HG03039 (cell line): ENCODE measurements at regions not wholly inside any gene's neighbourhood (a gene's known extent, or its start where the extent isn't known, plus 50 kb on each side); places are given as distances from the start of the nearest gene placed in this dataset.

ENCODE experiments used
- ATAC-seq: cut with Tn5 transposase; IDR thresholded peaks from one replicate; pipeline ENCODE4 v1.9.1; 2021; ENCODE audit warnings: mild to moderate bottlenecking, moderate library complexity; ENCODE audit not compliant: unreplicated experiment

DNA sequence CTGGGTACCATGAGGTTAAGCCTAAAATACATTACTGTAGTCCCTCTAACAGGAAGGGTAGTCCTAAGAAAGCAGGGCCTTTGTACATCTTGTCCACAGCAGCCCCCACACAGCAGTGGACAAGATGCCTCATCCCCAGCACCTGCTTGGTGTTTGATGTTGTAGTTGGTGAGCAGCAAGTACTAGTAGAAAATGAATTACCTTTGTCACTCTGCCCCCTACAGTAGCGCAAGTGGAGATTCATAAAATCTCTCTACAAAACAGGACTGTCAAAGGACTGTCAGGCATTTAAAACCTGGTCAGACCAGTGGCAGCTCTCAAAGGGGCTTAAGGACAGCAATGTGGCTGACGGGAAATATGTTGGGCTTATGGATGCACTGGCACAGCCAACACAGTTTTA lies 122.5 kb downstream of the TMEM174 start:
- ATAC-seq, result no peak

DNA sequence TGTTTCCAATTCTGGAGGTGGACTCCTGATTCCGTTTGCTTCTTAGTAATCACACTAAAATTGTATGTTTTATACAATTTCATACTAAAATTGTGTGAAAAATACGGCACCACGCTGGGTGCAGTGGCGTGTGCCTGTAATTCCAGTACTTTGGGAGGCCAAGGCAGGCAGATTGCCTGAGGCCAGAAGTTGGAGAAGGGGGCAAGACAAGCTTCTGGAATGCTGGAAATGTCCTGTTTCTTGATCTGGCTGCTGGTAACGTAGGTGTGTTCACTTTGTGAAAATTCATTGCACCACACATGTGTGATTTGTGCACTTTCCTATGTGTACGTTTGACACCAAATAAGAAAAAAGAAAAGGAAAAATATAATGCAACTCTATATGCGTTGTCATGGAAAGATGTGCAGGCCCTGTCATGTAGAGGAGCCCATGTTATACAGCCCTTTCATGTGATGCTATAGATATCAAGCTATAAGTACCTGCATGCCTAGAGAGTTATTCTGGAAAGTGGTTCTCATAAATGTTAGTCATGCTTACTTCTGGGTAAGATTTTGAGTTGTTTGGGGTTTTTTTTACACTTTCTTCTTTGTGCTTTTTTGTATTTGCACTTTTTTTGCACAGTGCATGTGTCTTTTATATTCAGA lies 119.9 kb downstream of the TMEM174 start:
- no peak for ATAC-seq

DNA sequence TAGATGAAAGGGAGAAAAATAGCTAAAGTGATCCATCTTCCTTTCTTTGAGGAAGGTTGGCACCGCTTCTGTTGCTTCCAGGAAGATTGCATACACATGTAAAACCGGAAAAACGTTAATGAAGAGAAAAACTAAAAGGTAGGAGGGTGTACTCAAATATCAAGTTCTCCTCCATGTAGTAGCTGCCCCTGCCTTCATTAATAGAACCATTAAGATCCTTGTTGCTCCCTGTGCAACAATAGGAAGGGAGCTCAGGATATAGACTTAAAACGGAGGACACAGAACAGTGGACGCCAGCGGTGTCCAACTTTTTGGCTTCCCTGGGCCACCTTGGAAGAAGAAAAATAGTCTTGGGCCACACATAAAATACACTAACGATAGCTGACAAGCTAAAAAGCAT lies 118.9 kb downstream of the TMEM174 start:
- no peak for ATAC-seq

- no peak for ATAC-seq
These were observed 117.2 kb downstream of the TMEM174 start for GRCh38 chr5:73290242-73290641.

GRCh38 chr5:73288803-73289720 lies 116.1 kb downstream of the TMEM174 start:
- ATAC-seq, result no peak

- no peak for ATAC-seq
These were observed 113.9 kb downstream of the TMEM174 start for GRCh38 chr5:73286896-73287295.

DNA sequence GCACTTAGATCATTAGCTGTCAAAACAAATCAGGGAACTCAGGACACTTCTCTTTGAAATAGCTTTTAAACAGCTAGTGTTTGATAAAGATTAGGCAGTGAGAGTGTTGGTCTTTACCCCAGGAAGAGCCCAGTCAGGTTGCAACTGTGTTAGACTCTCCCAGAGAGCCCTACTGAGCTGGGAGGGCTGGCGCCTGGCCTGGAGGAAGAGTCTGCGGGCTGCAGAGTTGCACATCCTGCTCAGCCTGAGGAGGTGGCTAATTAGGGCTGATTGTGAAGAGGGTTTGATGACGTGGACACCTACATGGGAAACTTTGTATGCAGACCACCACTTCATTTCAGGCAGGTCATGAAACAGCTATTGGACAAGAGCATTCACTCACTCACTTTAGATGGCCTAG lies 112.0 kb downstream of the TMEM174 start:
- ATAC-seq, result no peak

- ATAC-seq, result no peak
These were observed 111.3 kb downstream of the TMEM174 start for GRCh38 chr5:73284220-73284795.

DNA sequence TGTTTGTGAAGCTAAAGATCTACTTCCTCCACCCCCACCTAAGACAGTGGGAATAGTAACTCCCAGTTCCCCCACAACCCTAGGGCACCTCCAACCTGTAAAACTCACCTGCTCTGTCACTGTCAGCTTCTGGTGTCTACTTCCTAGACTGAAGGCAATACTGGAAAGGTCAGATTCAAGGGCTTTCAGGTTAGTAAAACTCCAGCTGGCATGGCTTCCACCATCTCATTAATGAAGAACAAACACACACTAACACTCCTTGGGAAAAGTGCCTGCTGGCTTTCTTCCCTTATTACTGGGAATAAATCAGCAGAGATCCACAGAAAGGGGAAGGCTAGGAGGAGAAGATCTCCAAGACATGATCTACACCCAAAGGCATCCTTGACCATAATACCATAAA lies 109.9 kb downstream of the TMEM174 start:
- ATAC-seq, result no peak

DNA sequence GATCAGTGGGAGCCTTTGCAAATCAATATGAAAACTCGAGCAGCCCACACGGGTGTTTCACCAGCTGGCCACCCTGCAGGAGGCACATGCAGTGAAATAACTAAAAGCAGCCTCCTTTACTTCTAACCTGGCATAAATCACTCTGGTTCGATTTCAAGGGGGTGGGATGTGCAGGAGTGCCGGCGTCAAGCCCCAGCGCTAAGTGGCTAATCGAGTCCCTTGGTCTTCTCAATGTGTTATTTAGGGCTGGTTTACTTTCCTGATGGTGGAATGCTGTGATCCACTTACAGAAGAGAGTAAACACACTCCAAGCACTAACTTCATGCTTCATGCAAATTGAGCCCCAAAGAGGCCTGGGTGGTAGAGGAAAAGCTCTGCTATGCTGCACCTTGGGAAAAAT lies 109.4 kb downstream of the TMEM174 start:
- no peak for ATAC-seq

GRCh38 chr5:73280821-73281746 lies 108.1 kb downstream of the TMEM174 start:
- no peak for ATAC-seq

DNA sequence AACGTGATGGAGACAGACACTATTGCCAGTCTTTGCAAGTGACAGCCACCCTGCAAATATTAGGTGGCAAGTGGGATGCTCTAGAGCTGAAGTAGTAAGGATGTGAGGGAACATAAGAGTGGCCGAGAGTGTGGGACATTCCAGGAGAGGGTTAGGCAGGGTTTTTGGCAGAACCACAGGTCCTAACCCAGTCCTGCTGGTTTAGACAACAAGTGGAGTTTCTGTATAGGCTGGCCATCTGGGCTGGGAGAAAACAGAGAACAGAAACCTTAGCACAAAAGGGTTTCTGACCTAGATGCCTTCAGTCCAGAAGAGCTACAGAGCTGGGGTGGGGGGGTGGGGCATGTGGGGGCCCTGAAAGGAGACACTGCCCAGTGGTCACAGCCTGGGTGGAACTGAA lies 107.4 kb downstream of the TMEM174 start:
- no peak for ATAC-seq

DNA sequence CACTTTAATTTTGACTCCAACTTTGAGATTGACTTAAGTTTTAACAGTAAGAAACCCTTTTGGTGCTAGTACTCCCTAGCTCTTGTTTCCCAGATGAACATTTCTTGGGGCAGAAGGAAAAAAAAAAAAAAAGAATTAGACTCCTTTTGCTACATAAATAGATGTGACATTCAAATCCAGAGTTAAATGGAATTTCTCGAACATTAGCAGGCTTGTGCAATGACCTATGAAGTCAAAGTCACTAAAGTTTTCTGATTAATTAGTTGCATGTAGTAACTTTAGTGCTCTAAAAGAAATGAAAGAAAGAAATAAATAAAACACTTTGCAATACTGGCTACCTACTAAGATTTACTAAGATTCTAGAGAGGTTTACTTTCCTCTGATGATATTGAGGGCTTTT lies 106.8 kb downstream of the TMEM174 start:
- ATAC-seq, result no peak

- no peak for ATAC-seq
These were observed 105.7 kb downstream of the TMEM174 start for GRCh38 chr5:73278693-73279092.

DNA sequence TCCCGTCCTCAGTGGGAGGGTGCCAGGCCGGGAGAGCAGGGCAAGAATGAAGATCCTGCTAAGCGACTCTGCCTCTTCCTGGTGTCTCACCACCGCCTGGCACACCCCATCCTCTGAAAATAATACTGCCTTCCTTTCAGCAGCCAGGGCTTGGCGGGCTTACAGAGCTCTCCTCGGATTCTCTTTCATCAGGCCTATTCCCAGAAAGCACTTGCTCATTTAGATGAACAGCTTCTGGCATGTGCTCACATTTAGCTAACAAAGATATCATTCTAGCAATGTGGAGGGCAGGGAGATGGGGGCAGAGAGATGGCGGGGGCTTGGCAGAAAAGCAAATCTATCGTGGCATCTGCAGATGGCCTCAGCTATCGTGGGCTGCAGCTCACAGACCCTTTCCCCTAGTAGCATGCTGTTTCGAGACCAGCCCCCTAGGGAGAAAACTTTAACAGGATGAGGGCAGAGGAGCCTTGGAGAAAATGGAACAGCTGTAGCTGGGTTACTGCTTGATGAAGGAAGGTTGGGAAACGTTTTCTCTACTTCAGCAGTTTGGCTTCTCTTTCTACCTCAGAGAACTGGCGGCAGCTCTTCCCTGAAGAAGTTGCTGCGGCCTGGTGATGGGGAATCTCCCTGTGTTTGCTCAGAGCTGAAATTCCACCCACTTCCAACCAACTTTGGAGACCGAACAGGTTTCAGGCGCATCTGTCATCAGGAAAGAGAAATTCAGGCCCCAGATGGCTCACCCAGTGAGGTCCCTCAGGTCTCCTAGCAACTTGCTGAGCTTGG lies 102.1 kb downstream of the TMEM174 start:
- ATAC-seq, result no peak

GRCh38 chr5:73274121-73274520 lies 101.1 kb downstream of the TMEM174 start:
- ATAC-seq, result no peak

- ATAC-seq, result no peak
These were observed 100.5 kb downstream of the TMEM174 start for GRCh38 chr5:73273379-73274050.

DNA sequence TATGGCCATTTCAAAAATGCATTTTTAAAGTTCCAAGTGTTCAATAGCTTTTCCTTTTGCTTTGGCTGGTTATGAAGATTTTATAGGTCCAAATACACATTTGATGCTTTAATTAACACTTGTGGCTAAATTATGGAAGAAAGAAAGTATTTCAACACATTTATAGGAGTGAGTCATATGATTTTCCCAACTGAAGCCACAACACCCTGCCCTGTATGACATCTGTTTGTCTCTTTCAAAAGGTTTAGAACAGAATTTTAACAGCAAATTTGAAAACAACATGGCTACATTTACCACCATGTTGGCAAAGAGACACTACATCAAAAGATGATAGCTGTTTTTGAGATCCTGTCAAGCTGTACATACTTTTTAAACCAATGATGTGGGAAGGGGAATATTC lies 99.4 kb downstream of the TMEM174 start:
- no peak for ATAC-seq

- no peak for ATAC-seq
These were observed 95.8 kb downstream of the TMEM174 start for GRCh38 chr5:73268826-73269225.
